SK-N-SH treated with all-trans-retinoic acid at 6 μM for 48 hours (cell line): ENCODE measurements at regions not wholly inside any gene's neighbourhood (a gene's known extent, or its start where the extent isn't known, plus 50 kb on each side); places are given as distances from the start of the nearest gene placed in this dataset.

Experiments
- GLIS3 ChIP-seq: fragments of 250-450 bp; sonication (Bioruptor Pico); IDR thresholded peaks from 2 replicates; pipeline ENCODE4 v1.5.0; 2020; ENCODE audit warnings: mild to moderate bottlenecking, moderate library complexity
- ISL1 ChIP-seq: fragments of 250-450 bp; sonication (Bioruptor Pico); IDR thresholded peaks from 2 replicates; pipeline ENCODE4 v2.1.2; 2022; ENCODE audit warnings: mild to moderate bottlenecking, moderate library complexity
- SNAI2 ChIP-seq: fragments of 250-450 bp; sonication (Bioruptor Pico); IDR thresholded peaks from 2 replicates; pipeline ENCODE4 v1.5.0; 2020; ENCODE audit warnings: mild to moderate bottlenecking, moderate library complexity
- ZFP30 ChIP-seq: fragments of 450-650 bp; formaldehyde crosslinking; IDR thresholded peaks from 2 replicates; pipeline ENCODE4 v1.5.0; 2022; ENCODE audit warnings: mild to moderate bottlenecking, moderate library complexity
- ZNF70 ChIP-seq: fragments of 450-650 bp; formaldehyde crosslinking; IDR thresholded peaks from 2 replicates; pipeline ENCODE4 v1.5.0; 2020; ENCODE audit warnings: mild to moderate bottlenecking, moderate library complexity
- ZNF8 ChIP-seq: fragments of 450-650 bp; formaldehyde crosslinking; IDR thresholded peaks from 2 replicates; pipeline ENCODE4 v1.5.0; 2020; ENCODE audit warnings: mild to moderate bottlenecking, moderate library complexity
- TF ChIP-seq, protein P1 (sequence below): fragments of 250-450 bp; sonication (Bioruptor Pico); IDR thresholded peaks from 2 replicates; pipeline ENCODE4 v1.5.1; 2021; ENCODE audit warnings: mild to moderate bottlenecking, moderate library complexity

DNA sequence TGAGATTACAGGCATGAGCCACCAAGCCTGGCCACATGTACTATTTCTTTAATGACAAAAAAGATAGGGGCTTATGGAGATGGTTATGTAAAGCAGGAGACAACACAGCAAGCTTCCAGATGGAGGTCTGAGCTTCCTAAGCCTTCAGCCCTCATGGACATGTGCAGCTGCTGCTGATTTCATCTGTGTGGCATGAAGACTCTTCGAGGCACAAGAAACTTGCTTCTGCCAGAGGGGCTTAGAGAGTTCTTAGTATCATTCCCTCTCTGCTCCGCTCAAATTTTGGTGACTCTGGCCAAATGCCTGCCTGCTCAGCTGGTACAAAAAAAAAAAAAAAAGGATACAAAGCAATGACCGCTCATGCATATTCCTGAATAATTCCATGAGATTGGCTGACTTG is 552.5 kb downstream of the TYW1 start:
- TF ChIP-seq GLIS3 (CRISPR knock-in tag): no peak
- no peak for TF ChIP-seq ZFP30 (CRISPR knock-in tag)
- no peak for TF ChIP-seq SNAI2 (CRISPR knock-in tag)
- TF ChIP-seq, protein P1, sequence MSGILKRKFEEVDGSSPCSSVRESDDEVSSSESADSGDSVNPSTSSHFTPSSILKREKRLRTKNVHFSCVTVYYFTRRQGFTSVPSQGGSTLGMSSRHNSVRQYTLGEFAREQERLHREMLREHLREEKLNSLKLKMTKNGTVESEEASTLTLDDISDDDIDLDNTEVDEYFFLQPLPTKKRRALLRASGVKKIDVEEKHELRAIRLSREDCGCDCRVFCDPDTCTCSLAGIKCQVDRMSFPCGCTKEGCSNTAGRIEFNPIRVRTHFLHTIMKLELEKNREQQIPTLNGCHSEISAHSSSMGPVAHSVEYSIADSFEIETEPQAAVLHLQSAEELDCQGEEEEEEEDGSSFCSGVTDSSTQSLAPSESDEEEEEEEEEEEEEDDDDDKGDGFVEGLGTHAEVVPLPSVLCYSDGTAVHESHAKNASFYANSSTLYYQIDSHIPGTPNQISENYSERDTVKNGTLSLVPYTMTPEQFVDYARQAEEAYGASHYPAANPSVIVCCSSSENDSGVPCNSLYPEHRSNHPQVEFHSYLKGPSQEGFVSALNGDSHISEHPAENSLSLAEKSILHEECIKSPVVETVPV (CRISPR knock-in tag): no peak
- TF ChIP-seq ZNF70: no peak
- no peak for TF ChIP-seq ISL1 (CRISPR knock-in tag)
- no peak for TF ChIP-seq ZNF8 (CRISPR knock-in tag)
